ENCODE measurements at regions not wholly inside any gene's neighbourhood (a gene's known extent, or its start where the extent isn't known, plus 50 kb on each side); places are given as distances from the start of the nearest gene placed in this dataset.

DNA sequence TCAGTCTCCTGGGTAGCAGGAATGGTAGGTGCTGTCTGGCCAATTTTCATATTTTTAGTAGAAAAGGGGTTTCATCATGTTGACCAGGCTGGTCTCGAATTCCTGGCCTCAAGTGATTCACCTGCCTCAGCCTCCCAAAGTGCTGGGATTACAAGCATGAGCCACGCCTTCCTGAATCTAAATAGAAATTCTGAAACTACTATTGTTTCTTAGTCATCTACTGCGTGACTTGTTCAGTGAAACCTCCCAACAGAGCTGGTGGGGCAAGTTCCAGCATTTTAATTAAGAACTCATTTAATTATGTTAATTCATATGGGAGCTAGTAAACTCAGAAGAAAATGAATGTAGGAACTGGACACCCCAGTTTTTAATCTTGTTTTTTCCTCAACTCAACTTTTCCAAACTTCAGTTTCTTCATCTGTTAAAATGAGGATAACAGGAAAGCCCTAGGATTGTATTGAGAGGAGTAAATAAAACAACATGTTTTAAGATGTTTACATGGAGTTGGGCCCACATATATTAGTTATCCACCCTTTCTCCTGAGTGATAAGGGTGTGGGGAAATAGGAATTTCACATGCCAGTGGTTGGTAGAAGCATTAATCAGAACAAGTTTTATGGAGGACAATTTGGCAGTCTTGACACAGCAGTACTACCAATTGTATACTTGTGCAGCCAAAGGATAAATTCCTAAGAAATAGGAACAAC, 335.8 kb upstream of the E2F7 start:
- TF ChIP-seq, protein P1, sequence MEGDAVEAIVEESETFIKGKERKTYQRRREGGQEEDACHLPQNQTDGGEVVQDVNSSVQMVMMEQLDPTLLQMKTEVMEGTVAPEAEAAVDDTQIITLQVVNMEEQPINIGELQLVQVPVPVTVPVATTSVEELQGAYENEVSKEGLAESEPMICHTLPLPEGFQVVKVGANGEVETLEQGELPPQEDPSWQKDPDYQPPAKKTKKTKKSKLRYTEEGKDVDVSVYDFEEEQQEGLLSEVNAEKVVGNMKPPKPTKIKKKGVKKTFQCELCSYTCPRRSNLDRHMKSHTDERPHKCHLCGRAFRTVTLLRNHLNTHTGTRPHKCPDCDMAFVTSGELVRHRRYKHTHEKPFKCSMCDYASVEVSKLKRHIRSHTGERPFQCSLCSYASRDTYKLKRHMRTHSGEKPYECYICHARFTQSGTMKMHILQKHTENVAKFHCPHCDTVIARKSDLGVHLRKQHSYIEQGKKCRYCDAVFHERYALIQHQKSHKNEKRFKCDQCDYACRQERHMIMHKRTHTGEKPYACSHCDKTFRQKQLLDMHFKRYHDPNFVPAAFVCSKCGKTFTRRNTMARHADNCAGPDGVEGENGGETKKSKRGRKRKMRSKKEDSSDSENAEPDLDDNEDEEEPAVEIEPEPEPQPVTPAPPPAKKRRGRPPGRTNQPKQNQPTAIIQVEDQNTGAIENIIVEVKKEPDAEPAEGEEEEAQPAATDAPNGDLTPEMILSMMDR (IDR thresholded peaks at IDR 0.05; ENCODE audit: poor library complexity): no peak
- no peak for TF ChIP-seq EZH2phosphoT487 (IDR thresholded peaks at IDR 0.05; ENCODE audit: low read depth, severe bottlenecking, unreplicated experiment)
